NB4 (cell line): ENCODE measurements at regions not wholly inside any gene's neighbourhood (a gene's known extent, or its start where the extent isn't known, plus 50 kb on each side); places are given as distances from the start of the nearest gene placed in this dataset.

ENCODE experiments used
- DNase-seq: peaks from one replicate; pipeline ENCODE4 v3.0.0; 2010; ENCODE audit warnings: low read depth
- H3K4me3 ChIP-seq: one replicate; pipeline ENCODE4 v1.5.1; 2011; ENCODE audit warnings: mild to moderate bottlenecking, low read depth, low read length, moderate library complexity
- MYC ChIP-seq: IDR thresholded peaks from 2 replicates; pipeline ENCODE4 v1.6.1; 2011; ENCODE audit warnings: low read depth, low read length
- POLR2A ChIP-seq: IDR thresholded peaks from 2 replicates; pipeline ENCODE4 v1.6.1; 2011; ENCODE audit warnings: mild to moderate bottlenecking; ENCODE audit not compliant: insufficient read length; ENCODE audit errors: extremely low read depth
- TF ChIP-seq, protein P1 (sequence below): IDR thresholded peaks from one replicate; pipeline ENCODE4 v1.5.1; 2012; ENCODE audit warnings: low read depth, low read length
- TF ChIP-seq, protein P2 (sequence below): IDR thresholded peaks from 2 replicates; pipeline ENCODE4 v1.6.1; 2011; ENCODE audit warnings: low read depth, low read length

GRCh38 chr4:126071346-126072333, 756.9 kb downstream of the FAT4 start:
- TF ChIP-seq, protein P1, sequence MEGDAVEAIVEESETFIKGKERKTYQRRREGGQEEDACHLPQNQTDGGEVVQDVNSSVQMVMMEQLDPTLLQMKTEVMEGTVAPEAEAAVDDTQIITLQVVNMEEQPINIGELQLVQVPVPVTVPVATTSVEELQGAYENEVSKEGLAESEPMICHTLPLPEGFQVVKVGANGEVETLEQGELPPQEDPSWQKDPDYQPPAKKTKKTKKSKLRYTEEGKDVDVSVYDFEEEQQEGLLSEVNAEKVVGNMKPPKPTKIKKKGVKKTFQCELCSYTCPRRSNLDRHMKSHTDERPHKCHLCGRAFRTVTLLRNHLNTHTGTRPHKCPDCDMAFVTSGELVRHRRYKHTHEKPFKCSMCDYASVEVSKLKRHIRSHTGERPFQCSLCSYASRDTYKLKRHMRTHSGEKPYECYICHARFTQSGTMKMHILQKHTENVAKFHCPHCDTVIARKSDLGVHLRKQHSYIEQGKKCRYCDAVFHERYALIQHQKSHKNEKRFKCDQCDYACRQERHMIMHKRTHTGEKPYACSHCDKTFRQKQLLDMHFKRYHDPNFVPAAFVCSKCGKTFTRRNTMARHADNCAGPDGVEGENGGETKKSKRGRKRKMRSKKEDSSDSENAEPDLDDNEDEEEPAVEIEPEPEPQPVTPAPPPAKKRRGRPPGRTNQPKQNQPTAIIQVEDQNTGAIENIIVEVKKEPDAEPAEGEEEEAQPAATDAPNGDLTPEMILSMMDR = no peak
- TF ChIP-seq, protein P2, sequence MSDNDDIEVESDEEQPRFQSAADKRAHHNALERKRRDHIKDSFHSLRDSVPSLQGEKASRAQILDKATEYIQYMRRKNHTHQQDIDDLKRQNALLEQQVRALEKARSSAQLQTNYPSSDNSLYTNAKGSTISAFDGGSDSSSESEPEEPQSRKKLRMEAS = no peak
- no peak for TF ChIP-seq MYC
- no peak for DNase-seq
- no peak overlapping the region for H3K4me3 ChIP-seq

GRCh38 chr4:126081336-126081735, 766.6 kb downstream of the FAT4 start:
- no peak for DNase-seq

DNA sequence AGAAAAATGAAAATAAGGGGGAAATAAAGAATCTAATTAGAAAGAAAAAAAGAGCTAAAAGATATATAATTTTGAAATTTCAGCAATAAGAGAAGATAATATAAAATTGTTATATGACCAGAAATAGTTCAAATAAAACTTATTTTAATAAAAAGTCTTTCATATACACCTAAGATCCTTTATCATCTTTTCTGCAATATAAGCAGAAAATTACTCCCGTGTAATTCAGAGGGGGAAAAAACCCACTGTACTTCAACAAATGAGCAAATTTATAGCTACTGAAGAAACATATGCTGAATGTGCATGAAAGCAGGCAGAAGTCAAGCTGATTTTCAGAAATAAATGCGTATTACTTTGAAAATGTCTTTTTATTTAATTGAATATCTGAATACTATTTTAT, 771.3 kb downstream of the FAT4 start:
- TF ChIP-seq MYC (no peak), POLR2A (no peak)
- TF ChIP-seq, protein P2 = no peak
- TF ChIP-seq, protein P1 = no peak
- H3K4me3 ChIP-seq = no peak overlapping the region
- DNase-seq = no peak

More at GRCh38 chr4:126081336-126081735, 766.6 kb downstream of the FAT4 start:
- TF ChIP-seq MYC (no peak), POLR2A (no peak)
- TF ChIP-seq, protein P2 = no peak
- TF ChIP-seq, protein P1 = no peak
- no peak overlapping the region for H3K4me3 ChIP-seq

GRCh38 chr4:126087101-126087500, 772.3 kb downstream of the FAT4 start:
- H3K4me3 ChIP-seq = no peak overlapping the region
- TF ChIP-seq, protein P2 = no peak
- TF ChIP-seq, protein P1 = no peak
- TF ChIP-seq MYC (no peak), POLR2A (no peak)
- no peak for DNase-seq

- DNase-seq = no peak
- no peak overlapping the region for H3K4me3 ChIP-seq
- TF ChIP-seq MYC (no peak), POLR2A (no peak)
- TF ChIP-seq, protein P2 = no peak
- TF ChIP-seq, protein P1 = no peak
Measured at GRCh38 chr4:126097155-126097799, 782.5 kb downstream of the FAT4 start.
